ENCODE measurements at regions not wholly inside any gene's neighbourhood (a gene's known extent, or its start where the extent isn't known, plus 50 kb on each side); places are given as distances from the start of the nearest gene placed in this dataset.

- TF ChIP-seq EZH2 (IDR thresholded peaks at IDR 0.05; ENCODE audit: borderline replicate concordance, low read depth, low read length, severe bottlenecking) (no peak), CTCF (IDR thresholded peaks at IDR 0.05; ENCODE audit: borderline replicate concordance, extremely low read depth, low read length, poor library complexity, severe bottlenecking) (no peak)
These were observed 110.6 kb upstream of the GLI3 start for GRCh38 chr7:42347616-42348015.

Measured in DND-41 (cell line).